HCT116 (cell line): ENCODE measurements at regions not wholly inside any gene's neighbourhood (a gene's known extent, or its start where the extent isn't known, plus 50 kb on each side); places are given as distances from the start of the nearest gene placed in this dataset.
A peak's percentile ranks its signal among the peaks of the same experiment; 100 is the strongest.
"Not testable (repeated sequence)": the region's sequence is repeated elsewhere in the genome, so short reads cannot be mapped to it uniquely, and the experiment has no call there.

Source experiments
- ATAC-seq: fragments of 200-7000 bp; cut with Tn5 transposase; 2 replicates; pipeline ENCODE4 v1.9.1; 2020; ENCODE audit warnings: mild to moderate bottlenecking, moderate library complexity
- BruUV-seq: library from RNA; stranded (reverse); fragments of 400-500 nt; replicated peaks from 2 replicates; lab custom pipeline; 2021; lab: Mats Ljungman, UMichigan
- CTCF ChIA-PET: fragments of 300-600 bp; sonication (Branson Sonifier 250); formaldehyde crosslinking; loops from one replicate; lab custom pipeline; 2021; ENCODE audit warnings: antibody characterized with exemption; lab: Charles Lee
- POLR2A ChIA-PET: fragments of 300-600, 350-600 bp; sonication (Branson Sonifier 250); formaldehyde crosslinking; loops from one replicate; lab custom pipeline; 2021; ENCODE audit warnings: antibody characterized with exemption; lab: Charles Lee
- RAD21 ChIA-PET, 2 experiments: fragments of 300-600 bp; sonication (Branson Sonifier 250); formaldehyde crosslinking; loops; one replicate each; lab custom pipeline; 2023; ENCODE audit warnings: low total read pairs in 2 of 2; ENCODE audit not compliant: uncharacterized antibody in 2 of 2, unreplicated experiment in 2 of 2, low non-redundant PET in 1 of 2; lab: Charles Lee
- DNase-seq: peaks from one replicate; pipeline ENCODE4 v3.0.0-alpha.2; 2010; ENCODE audit warnings: low read depth, low spot score
- H2AFZ ChIP-seq: fragments of 200-600 bp; shearing (Covaris generic), sonication (generic); 2 replicates; pipeline ENCODE4 v1.6.1; 2017; ENCODE audit warnings: low read depth, mixed run types, mixed read lengths, antibody characterized with exemption, low read length; ENCODE audit not compliant: poor library complexity, severe bottlenecking
- H3K27ac ChIP-seq: 2 replicates; pipeline ENCODE4 v1.5.1; 2012; ENCODE audit warnings: low read depth, low read length
- H3K27me3 ChIP-seq: fragments of 200-600 bp; sonication (generic); 2 replicates; pipeline ENCODE4 v1.6.1; 2016; ENCODE audit warnings: mixed run types, low read length, mixed read lengths; ENCODE audit not compliant: insufficient read depth
- H3K36me3 ChIP-seq, 2 experiments: fragments of 200-500 bp in 1 of 2; fragments of 200-600 bp in 1 of 2; sonication (Bioruptor generic) in 1 of 2; sonication (generic) in 1 of 2; 2 replicates each; pipeline versions ENCODE4 v1.5.1 to v1.6.1; 2014 to 2016; ENCODE audit warnings: low read length in 2 of 2, inconsistent platforms in 1 of 2, mixed read lengths in 1 of 2, mixed run types in 1 of 2; ENCODE audit not compliant: insufficient read depth in 2 of 2, control insufficient read depth in 1 of 2
- H3K4me1 ChIP-seq, 2 experiments: fragments of 200-600 bp in 1 of 2; sonication (generic) in 1 of 2; 2 replicates each; pipeline versions ENCODE4 v1.5.1 to v1.6.1; 2012 to 2017; ENCODE audit warnings: low read length in 2 of 2, inconsistent platforms in 1 of 2, mild to moderate bottlenecking in 1 of 2, mixed read lengths in 1 of 2, mixed run types in 1 of 2, moderate library complexity in 1 of 2; ENCODE audit not compliant: insufficient read depth in 2 of 2, control insufficient read depth in 1 of 2
- H3K4me2 ChIP-seq: fragments of 200-600 bp; sonication (generic); 2 replicates; pipeline ENCODE4 v1.6.1; 2017; ENCODE audit warnings: mixed run types, low read length, mixed read lengths
- H3K4me3 ChIP-seq, 2 experiments: fragments of 200-600 bp in 1 of 2; sonication (generic) in 1 of 2; replicated peaks in 1 of 2; 2 replicates each; pipeline ENCODE4 v1.5.1; 2011 to 2016; ENCODE audit warnings: low read length in 2 of 2, control low read depth in 1 of 2, low read depth in 1 of 2, mild to moderate bottlenecking in 1 of 2, mixed read lengths in 1 of 2, mixed run types in 1 of 2
- H3K79me2 ChIP-seq: fragments of 200-600 bp; sonication (generic); 2 replicates; pipeline ENCODE4 v1.6.1; 2017; ENCODE audit warnings: mild to moderate bottlenecking, mixed run types, low read length, moderate library complexity, mixed read lengths; ENCODE audit not compliant: insufficient read depth
- H3K9ac ChIP-seq: fragments of 200-600 bp; sonication (generic); 2 replicates; pipeline ENCODE4 v1.6.1; 2016; ENCODE audit warnings: low read length, mixed read lengths
- H3K9me2 ChIP-seq: fragments of 200-600 bp; sonication (generic), shearing (Covaris generic); 2 replicates; pipeline ENCODE4 v1.6.1; 2017; ENCODE audit warnings: mixed run types, mild to moderate bottlenecking, moderate library complexity; ENCODE audit not compliant: insufficient read depth
- H3K9me3 ChIP-seq, 2 experiments: fragments of 200-500 bp in 1 of 2; fragments of 200-600 bp in 1 of 2; sonication (Bioruptor generic) in 1 of 2; sonication (generic) in 1 of 2; 2 replicates each; pipeline ENCODE4 v1.6.1; 2014 to 2017; ENCODE audit warnings: low read length in 2 of 2, mixed read lengths in 2 of 2, inconsistent platforms in 1 of 2, low read depth in 1 of 2, mild to moderate bottlenecking in 1 of 2, mixed run types in 1 of 2, moderate library complexity in 1 of 2; ENCODE audit not compliant: control insufficient read depth in 1 of 2, insufficient read depth in 1 of 2
- H4K20me1 ChIP-seq: fragments of 200-600 bp; sonication (generic), shearing (Covaris generic); 2 replicates; pipeline ENCODE4 v1.6.1; 2017; ENCODE audit warnings: mixed run types, mild to moderate bottlenecking, moderate library complexity; ENCODE audit not compliant: insufficient read depth
- CTCF ChIP-seq, 3 experiments: fragments of 200-600 bp in 1 of 3; sonication (generic) in 1 of 3; IDR thresholded peaks in 2 of 3; conservative IDR thresholded peaks in 1 of 3; 2 replicates each; pipeline ENCODE4 v1.5.1; 2012 to 2017; ENCODE audit warnings: low read depth in 2 of 3, low read length in 2 of 3, antibody characterized with exemption in 1 of 3, borderline replicate concordance in 1 of 3, control low read depth in 1 of 3, mild to moderate bottlenecking in 1 of 3, mixed read lengths in 1 of 3, mixed run types in 1 of 3, moderate library complexity in 1 of 3; ENCODE audit not compliant: insufficient read depth in 1 of 3
- RAD21 ChIP-seq: IDR thresholded peaks from 2 replicates; pipeline ENCODE4 v1.6.1; 2012; ENCODE audit warnings: low read depth, mild to moderate bottlenecking
- SIN3A ChIP-seq: IDR thresholded peaks from 2 replicates; pipeline ENCODE4 v1.6.1; 2012; ENCODE audit warnings: low read depth
- intact Hi-C: fragments of 100-400 bp; cut with micrococcal nuclease; formaldehyde crosslinking; loops from 2 replicates; pipeline ENCODE4 v1.10.0; 2022

DNA sequence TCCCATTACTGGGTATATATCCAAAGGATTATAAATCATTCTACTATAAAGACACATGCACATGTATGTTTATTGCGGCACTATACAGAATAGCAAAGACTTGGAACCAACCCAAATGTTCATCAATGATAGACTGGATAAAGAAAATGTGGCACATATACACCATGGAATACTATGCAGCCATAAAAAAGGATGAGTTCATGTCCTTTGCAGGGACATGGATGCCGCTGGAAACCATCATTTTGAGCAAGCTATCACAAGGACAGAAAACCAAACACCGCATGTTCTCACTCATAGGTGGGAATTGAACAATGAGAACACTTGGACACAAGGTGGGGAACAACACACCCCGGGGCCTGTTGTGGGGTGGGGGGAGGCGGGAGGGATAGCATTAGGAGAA is 57.0 kb upstream of the NEUROD1 start:
- CTCF ChIA-PET = not testable (repeated sequence)

DNA sequence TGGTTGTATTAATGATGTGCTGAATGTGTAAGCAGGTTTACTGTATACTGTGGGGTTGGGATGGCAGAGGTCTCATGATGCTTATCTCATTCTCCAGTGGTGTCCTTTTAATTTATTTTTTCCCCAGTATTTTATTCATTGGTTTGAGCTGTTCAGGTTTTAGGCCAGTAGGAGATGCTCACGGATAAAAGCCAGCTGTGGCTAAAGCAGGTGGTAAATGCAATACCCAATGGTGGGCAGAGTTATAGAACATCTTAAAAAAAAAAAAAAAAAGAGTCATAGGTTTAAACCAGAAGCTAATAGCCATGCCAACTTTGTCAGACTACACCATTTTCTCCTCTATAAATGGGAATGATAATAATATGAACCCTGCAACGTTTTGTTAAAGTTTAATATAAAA is 57.8 kb upstream of the NEUROD1 start:
- ChIA-PET RAD21 (no interaction called here), POLR2A (no interaction called here), CTCF (interaction anchor here (0.6 to 1.5 kb wide), 8 partner anchors 84 to 340 kb away, joined by 3 to 8 read pairs (median 3); no protein-coding TSS in a partner anchor)
- H3K9ac ChIP-seq = no peak overlapping the region
- peak overlapping the region; percentile 55 for H2AFZ ChIP-seq
- ATAC-seq = peak; percentile 76
- BruUV-seq = no TSS peak
- TF ChIP-seq CTCF (IDR thresholded peaks at IDR 0.05 in 2 of 3, conservative IDR thresholded peaks at IDR 0.05 in 1 of 3; ENCODE audit: borderline replicate concordance in 1 of 3, insufficient read depth in 1 of 3, low read depth in 2 of 3, low read length in 2 of 3) (peak; percentile 39 to 53 (median 41); a peak in 4 of 6 replicates), SIN3A (no peak), RAD21 (peak; percentile 65)
- no peaks in the 10 kb centered on the region for H3K9me2 ChIP-seq
- H3K4me3 ChIP-seq = no peak overlapping the region
- no peaks in the 10 kb centered on the region for H3K27me3 ChIP-seq
- no peak overlapping the region for H3K27ac ChIP-seq
- no peaks in the 10 kb centered on the region for H3K9me3 ChIP-seq
- no peaks in the 10 kb centered on the region for H4K20me1 ChIP-seq
- no peak overlapping the region for H3K4me2 ChIP-seq
- no peak for DNase-seq
- no peaks in the 10 kb centered on the region for H3K79me2 ChIP-seq
- peaks cover 17 to 34% of the 10 kb centered on the region in 2 experiments for H3K4me1 ChIP-seq
- intact Hi-C loops = no loop called here
- H3K36me3 ChIP-seq = no peaks in the 10 kb centered on the region

More for the DNA sequence above, 57.0 kb upstream of the NEUROD1 start:
- DNase-seq, RAD21 ChIA-PET, H3K9me2 ChIP-seq, POLR2A ChIA-PET, H3K4me3 ChIP-seq, intact Hi-C loops, H3K27me3 ChIP-seq, H3K79me2 ChIP-seq, ATAC-seq, H3K27ac ChIP-seq, H4K20me1 ChIP-seq, H2AFZ ChIP-seq, H3K36me3 ChIP-seq, H3K9me3 ChIP-seq, BruUV-seq, H3K4me2 ChIP-seq, H3K9ac ChIP-seq: not testable (repeated sequence)
- H3K4me1 ChIP-seq = peaks cover 10 to 26% of the 10 kb centered on the region in 2 experiments
